Right renal cortex interstitium (tissue), 3 donors: ENCODE measurements at regions not wholly inside any gene's neighbourhood (a gene's known extent, or its start where the extent isn't known, plus 50 kb on each side); places are given as distances from the start of the nearest gene placed in this dataset.
"Not testable (repeated sequence)": the region's sequence is repeated elsewhere in the genome, so short reads cannot be mapped to it uniquely, and the experiment has no call there.

Experiments
- DNase-seq, 3 donors: peaks; one replicate each; pipeline ENCODE4 v3.0.0-alpha.2; 2013; ENCODE audit warnings: low read depth in 3 of 3, low spot score in 2 of 3

- no peak for DNase-seq
These were observed 213.7 kb upstream of the P2RY1 start for GRCh38 chr3:152621006-152621868.

GRCh38 chr3:152621967-152622810 lies 212.7 kb upstream of the P2RY1 start:
- no peak for DNase-seq

- DNase-seq = no peak
These were observed 212.1 kb upstream of the P2RY1 start for GRCh38 chr3:152622811-152623167.

GRCh38 chr3:152623286-152623911 lies 211.5 kb upstream of the P2RY1 start:
- DNase-seq = no peak

GRCh38 chr3:152626226-152626625 lies 208.7 kb upstream of the P2RY1 start:
- DNase-seq = no peak

GRCh38 chr3:152628496-152628895 lies 206.4 kb upstream of the P2RY1 start:
- DNase-seq = no peak

GRCh38 chr3:152629363-152630122 lies 205.4 kb upstream of the P2RY1 start:
- no peak for DNase-seq

GRCh38 chr3:152635389-152635788 lies 199.5 kb upstream of the P2RY1 start:
- no peak for DNase-seq

- no peak for DNase-seq
These were observed 198.3 kb upstream of the P2RY1 start for GRCh38 chr3:152636651-152637050.

- DNase-seq = no peak
These were observed 196.7 kb upstream of the P2RY1 start for GRCh38 chr3:152638214-152638613.

- DNase-seq = no peak
These were observed 196.1 kb upstream of the P2RY1 start for GRCh38 chr3:152638707-152639450.

- DNase-seq = no peak
These were observed 193.7 kb upstream of the P2RY1 start for GRCh38 chr3:152641198-152641597.

GRCh38 chr3:152642658-152643057 lies 192.3 kb upstream of the P2RY1 start:
- DNase-seq = no peak

GRCh38 chr3:152644478-152644877 lies 190.5 kb upstream of the P2RY1 start:
- DNase-seq = no peak

GRCh38 chr3:152646004-152646403 lies 188.9 kb upstream of the P2RY1 start:
- DNase-seq = no peak

- DNase-seq = no peak
These were observed 184.8 kb upstream of the P2RY1 start for GRCh38 chr3:152650177-152650576.

- not testable (repeated sequence) for DNase-seq
These were observed 184.0 kb upstream of the P2RY1 start for GRCh38 chr3:152650923-152651322.

GRCh38 chr3:152656214-152656971 lies 178.5 kb upstream of the P2RY1 start:
- no peak for DNase-seq

GRCh38 chr3:152656972-152657355 lies 178.0 kb upstream of the P2RY1 start:
- DNase-seq = no peak
